ENCODE measurements at regions not wholly inside any gene's neighbourhood (a gene's known extent, or its start where the extent isn't known, plus 50 kb on each side); places are given as distances from the start of the nearest gene placed in this dataset.
A peak's percentile ranks its signal among the peaks of the same experiment; 100 is the strongest.

GRCh38 chr3:159856590-159857104, 132.0 kb upstream of the IL12A start:
- DNase-seq, result no peak

GRCh38 chr3:159857840-159858239, 130.8 kb upstream of the IL12A start:
- DNase-seq, result no peak

DNA sequence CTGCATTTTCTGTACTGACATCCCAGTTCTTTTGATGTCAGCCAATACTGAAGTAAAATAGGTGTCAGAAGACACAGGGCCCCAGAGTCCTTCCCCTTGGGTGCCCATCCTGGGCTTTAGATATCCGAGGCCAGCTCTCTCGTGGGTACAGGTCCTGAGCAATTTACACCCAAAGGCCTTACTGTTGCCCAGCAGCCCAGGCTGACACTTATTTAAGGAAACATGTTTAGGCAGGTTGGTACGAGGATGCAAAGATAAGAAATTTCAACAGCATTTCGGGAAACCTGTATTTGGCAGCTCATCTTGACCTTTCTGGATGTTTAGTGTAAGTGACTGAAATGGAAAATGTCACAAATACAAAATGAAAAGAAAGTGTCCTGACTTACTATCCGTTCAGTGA, 130.0 kb upstream of the IL12A start:
- no peak for DNase-seq

DNA sequence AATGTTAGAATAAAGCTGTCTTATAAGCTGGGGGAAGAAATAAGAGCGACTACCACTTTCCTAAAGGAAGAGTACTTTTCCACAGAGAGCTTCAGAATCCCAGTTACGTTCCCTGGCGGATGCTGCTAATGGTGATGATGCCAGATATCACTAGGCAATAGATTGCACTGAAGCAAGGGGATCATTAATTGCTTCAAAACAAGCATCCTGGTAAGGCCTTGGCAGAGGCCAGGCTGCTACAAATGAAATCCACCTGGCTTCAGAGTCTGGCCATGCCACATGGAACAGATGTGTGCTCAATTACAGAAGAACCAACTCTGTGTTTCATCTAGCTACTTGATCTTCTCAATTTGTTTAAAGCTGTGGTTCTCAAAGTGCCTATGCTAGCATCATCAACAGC, 129.2 kb upstream of the IL12A start:
- no peak for DNase-seq

GRCh38 chr3:159859836-159860235, 128.8 kb upstream of the IL12A start:
- no peak for DNase-seq

GRCh38 chr3:159860269-159861116, 128.1 kb upstream of the IL12A start:
- DNase-seq, result no peak

GRCh38 chr3:159861369-159861987, 127.2 kb upstream of the IL12A start:
- DNase-seq, result no peak

DNA sequence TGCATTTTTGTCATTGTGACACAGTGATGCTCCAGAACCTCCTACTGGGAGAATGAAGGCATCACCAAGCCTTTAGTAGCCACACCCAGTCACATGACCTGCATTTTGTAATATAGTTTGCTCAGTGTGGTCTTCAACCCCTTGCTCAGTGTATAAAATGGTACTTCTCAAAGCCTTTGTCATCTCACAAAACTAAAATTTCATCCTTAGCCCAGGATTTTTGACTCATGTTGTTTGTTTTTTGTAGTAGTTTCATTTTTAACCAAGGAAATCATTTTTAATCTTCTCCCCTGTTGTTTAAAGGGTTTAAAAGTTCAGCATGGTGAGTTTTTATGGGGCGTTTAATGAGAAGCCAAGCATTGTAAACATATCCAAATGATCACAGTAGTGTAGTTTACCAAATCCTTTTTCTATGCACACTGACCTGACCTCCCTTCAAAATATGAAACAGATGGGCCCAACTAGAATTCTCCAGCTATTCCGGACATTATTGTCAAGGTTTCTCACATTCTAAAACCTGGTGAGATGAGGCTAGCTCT, 123.5 kb upstream of the IL12A start:
- DNase-seq, result no peak

GRCh38 chr3:159866201-159866746, 122.4 kb upstream of the IL12A start:
- no peak for DNase-seq

GRCh38 chr3:159867372-159867771, 121.3 kb upstream of the IL12A start:
- DNase-seq, result no peak

DNA sequence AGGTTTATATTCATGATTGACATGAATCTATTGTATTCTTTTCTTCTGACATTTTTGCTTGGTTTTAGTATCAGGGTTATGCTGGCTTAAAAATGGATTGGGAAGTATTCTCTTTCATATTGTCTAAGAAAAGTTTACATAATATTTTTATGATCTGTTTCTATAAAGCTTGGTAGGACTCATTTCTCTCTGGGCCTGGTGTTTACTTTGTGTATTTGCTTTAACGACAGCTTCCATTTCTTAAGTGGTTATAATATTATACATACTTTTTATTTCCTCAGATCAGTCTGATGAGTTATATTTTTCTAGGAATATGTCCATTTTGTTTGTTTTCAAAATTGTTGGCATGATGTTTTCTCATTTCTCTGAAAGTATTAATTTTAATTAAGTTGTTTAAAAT, 117.9 kb upstream of the IL12A start:
- no peak for DNase-seq

DNA sequence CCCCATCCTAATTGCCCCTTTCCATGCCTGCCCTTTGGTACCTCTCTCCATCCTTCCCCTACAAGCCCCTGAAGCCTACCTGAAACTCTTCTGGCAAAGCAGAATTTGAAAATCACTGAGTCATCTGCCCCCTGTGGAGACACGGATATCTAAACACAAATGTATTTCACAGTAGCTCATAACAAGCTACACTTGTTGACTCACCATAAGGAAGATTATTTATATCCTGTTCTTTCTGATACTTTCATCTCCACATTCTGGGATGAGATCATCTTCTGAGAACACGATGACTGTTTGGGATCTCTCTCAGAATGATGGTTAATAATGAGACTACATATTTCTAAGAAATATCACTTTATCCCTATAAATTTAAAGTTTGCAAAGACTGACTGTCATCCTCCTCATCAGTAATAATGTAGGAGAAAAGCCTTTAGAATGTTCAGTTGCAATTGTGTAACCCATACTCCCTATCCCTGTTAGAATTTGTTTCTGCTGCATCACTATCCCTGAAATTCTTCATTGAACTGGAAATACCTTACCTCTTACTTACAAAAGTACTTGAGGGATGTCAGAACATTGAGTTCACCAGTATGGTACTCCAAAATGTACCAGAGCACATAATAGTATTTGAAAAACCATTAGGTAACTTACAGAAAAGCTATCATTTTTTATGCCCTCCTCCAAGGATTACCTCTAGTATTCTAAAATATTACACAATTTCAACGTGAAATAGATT, 116.1 kb upstream of the IL12A start:
- no peak for DNase-seq

DNA sequence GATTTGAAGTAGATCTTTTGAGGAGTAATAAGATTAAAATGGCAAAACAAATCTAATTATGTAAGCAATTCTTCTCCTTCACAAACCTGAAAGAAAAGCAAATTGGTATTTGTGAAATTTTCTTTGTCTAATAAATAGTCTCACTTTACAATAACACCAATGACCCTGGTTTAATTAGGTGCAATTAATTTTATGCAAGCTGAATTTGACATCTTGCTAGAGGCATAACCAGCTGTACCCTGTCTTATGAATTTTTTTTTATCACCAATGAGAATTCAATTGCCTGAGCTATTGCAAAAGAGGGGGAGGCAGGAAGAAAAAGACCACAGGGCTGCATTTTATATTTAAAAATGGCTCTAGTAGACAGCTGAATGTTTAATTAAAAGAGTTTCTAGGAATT, 113.5 kb upstream of the IL12A start:
- DNase-seq, result no peak

GRCh38 chr3:159877924-159878323, 110.7 kb upstream of the IL12A start:
- DNase-seq, result no peak

GRCh38 chr3:159879146-159879545, 109.5 kb upstream of the IL12A start:
- no peak for DNase-seq

DNA sequence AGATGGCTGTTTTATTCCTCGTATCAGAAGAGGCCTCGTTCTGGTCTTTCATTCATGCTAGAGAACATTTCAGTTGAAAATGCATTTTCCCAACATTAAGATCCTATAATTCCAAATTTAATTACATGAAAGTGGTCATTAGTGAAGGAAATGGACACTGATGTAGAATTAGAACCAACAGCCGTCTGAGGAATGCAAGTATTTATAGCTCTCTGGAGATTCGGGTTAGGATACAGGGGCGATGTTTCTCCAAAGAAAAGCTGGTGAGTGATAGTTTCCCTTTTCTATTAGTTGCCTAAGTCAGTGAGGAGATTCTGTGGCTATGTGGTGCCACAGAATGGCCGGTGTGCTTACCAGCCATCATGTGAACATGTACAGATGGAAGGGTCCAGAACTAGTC, 109.0 kb upstream of the IL12A start:
- no peak for DNase-seq

DNA sequence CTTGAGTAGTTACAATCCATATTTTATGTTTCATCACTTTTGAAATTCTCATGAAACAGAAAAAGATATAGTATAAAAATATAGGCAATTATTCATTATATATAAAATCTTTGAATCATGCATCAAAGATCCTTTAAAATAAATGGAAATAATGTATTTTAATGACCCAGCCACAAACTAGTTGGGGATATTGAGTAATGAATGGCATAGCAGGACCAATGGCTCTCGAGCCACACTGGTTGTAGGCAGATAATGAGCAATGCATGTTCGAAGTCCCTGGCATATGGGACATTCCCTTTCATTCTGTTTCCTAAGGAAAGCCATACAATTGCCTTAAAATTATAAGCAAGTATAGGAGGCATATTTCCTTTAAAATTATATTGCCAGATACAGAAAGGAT, 107.4 kb upstream of the IL12A start:
- DNase-seq, result no peak

- DNase-seq, result no peak
These were observed 106.8 kb upstream of the IL12A start for GRCh38 chr3:159881828-159882309.

GRCh38 chr3:159882367-159882766, 106.3 kb upstream of the IL12A start:
- DNase-seq, result no peak

DNA sequence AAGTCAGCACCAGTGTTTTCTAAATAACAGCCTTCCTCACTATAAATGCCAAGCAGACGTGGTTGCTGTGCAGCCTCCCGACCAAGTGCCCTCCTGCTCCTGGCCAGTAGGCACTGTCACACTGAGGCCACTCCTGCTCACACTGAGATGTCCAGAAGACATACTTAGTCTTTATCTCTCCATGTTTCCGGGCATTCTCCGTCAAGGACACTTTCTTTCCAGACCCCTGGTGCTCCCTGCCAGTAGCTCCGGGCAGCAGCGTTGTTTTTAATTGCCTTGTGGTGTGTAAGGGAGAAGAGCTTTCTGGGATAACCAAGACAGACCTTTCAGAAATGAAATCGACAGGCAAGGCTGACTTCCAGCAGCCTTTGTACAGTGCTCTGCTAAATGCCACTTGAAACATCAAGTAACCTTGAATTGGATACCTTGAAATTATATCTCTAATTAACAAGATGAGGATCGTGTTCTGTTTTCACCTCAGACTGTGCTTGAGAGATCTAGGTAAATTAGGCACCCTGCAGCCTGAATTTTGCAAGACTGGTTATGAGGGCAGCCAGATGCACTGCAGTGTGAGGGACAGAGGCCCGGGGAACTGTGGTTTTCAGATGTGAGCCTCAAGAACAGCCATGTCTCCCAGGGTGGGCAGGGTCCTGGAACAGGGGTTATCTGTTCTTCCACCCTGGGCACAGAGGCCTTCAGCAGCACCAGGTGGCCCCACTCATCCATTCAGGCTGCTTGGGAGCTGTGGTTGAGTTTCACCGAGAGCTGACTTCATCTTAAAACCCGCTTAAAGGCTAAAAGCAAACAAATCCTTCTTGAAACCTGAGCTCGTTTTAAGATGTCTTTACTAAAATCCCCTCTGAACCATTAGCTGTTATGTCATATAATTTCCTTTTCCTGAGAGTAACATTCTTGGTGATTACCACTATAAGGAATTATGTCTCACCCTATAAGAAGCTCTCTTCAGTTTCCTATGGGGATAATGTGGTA, 105.5 kb upstream of the IL12A start:
- DNase-seq, result peak; percentile 32

DNA sequence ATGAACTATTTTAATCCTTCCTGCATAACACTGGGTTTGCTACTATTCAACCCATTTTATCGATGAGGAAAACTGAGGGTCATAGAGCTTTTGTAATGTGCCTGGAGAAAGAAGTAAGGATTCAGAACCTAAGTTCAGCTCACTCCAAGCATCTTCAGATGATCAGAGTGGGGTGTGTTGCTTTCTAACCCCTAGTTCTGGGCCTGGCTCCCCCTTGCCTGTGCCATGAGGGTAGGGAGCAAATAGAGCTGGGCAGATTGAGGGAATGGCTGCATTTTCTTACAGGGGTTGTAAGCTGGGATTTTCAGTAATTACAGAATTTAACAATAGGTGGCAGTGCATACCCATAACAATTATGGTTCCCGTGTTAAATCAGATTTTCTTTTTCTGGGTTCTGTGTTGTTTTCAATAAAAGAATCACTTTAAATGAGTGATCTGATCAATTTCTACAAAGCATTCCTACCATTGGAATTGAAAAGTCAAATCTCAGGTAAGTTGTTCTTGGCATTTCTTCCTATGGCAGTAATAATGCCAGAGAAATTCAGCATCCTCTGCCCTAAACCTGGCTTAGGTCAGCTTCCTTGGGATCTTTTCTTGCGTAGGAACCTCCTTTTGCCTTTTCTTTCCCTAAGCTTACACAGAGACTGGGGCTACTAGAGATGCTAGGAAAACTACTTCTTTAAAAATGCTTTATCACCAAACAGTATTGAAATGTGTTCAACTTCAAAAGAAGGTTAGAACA, 103.8 kb upstream of the IL12A start:
- DNase-seq, result peak; percentile 74

Measured in hematopoietic multipotent progenitor cell treated with erythropoietin and hydrocortisone succinate and interleukin-3 and kit ligand, for 6 days (in vitro differentiated cells).